GM23338 (cell line): ENCODE measurements at regions not wholly inside any gene's neighbourhood (a gene's known extent, or its start where the extent isn't known, plus 50 kb on each side); places are given as distances from the start of the nearest gene placed in this dataset.
"Not testable (repeated sequence)": the region's sequence is repeated elsewhere in the genome, so short reads cannot be mapped to it uniquely, and the experiment has no call there.

Experiments used
- ATAC-seq: fragments of 200-7000 bp; cut with Tn5 transposase; 3 replicates; pipeline ENCODE4 v1.9.1; 2020
- DNase-seq: peaks from one replicate; pipeline ENCODE4 v3.0.0-alpha.2; 2015; ENCODE audit warnings: low spot score
- H2AFZ ChIP-seq: fragments of 200-600 bp; sonication (generic); 2 replicates; pipeline ENCODE4 v1.8.0; 2016; ENCODE audit warnings: antibody characterized with exemption, mild to moderate bottlenecking, moderate library complexity
- H3F3A ChIP-seq: fragments of 200-600 bp; sonication (generic); replicated peaks from 2 replicates; pipeline ENCODE4 v1.8.0; 2017; ENCODE audit warnings: antibody characterized with exemption, mixed run types, low read depth
- H3K27ac ChIP-seq: fragments of 200-600 bp; sonication (generic); 2 replicates; pipeline ENCODE4 v1.6.1; 2016; ENCODE audit warnings: low read depth
- H3K27me3 ChIP-seq: fragments of 200-600 bp; sonication (generic); 2 replicates; pipeline ENCODE4 v1.8.0; 2016; ENCODE audit warnings: mild to moderate bottlenecking, mixed run types, moderate library complexity; ENCODE audit not compliant: insufficient read depth
- H3K36me3 ChIP-seq: fragments of 200-600 bp; sonication (generic); 2 replicates; pipeline ENCODE4 v1.8.0; 2016; ENCODE audit warnings: mild to moderate bottlenecking; ENCODE audit not compliant: insufficient read depth
- H3K4me1 ChIP-seq: fragments of 200-600 bp; sonication (generic); 2 replicates; pipeline ENCODE4 v1.8.0; 2016; ENCODE audit warnings: mild to moderate bottlenecking, moderate library complexity; ENCODE audit not compliant: insufficient read depth
- H3K4me2 ChIP-seq: fragments of 200-600 bp; sonication (generic); 2 replicates; pipeline ENCODE4 v1.7.1; 2017; ENCODE audit warnings: mixed run types
- H3K4me3 ChIP-seq: fragments of 200-600 bp; sonication (generic); 2 replicates; pipeline ENCODE4 v1.6.1; 2016; ENCODE audit warnings: mixed run types
- H3K79me2 ChIP-seq: fragments of 200-600 bp; sonication (generic); replicated peaks from 2 replicates; pipeline ENCODE4 v1.8.0; 2017; ENCODE audit warnings: mild to moderate bottlenecking; ENCODE audit not compliant: insufficient read depth
- H3K9me2 ChIP-seq: fragments of 200-600 bp; sonication (generic); 2 replicates; pipeline ENCODE4 v1.8.0; 2017; ENCODE audit not compliant: insufficient read depth
- H4K20me1 ChIP-seq: fragments of 200-600 bp; sonication (generic); replicated peaks from 2 replicates; pipeline ENCODE4 v1.8.0; 2017; ENCODE audit warnings: mild to moderate bottlenecking; ENCODE audit not compliant: insufficient read depth
- H3K27ac Mint-ChIP-seq: 2 replicates; pipeline ENCODE4 v1.8.0; 2020; ENCODE audit warnings: inconsistent platforms, mild to moderate bottlenecking, moderate library complexity, mixed read lengths
- H3K27me3 Mint-ChIP-seq: 3 replicates; pipeline ENCODE4 v1.8.0; 2022; ENCODE audit warnings: low read depth, mild to moderate bottlenecking, moderate library complexity, mixed read lengths, inconsistent platforms; ENCODE audit not compliant: insufficient read depth, poor library complexity
- H3K36me3 Mint-ChIP-seq: 3 replicates; pipeline ENCODE4 v1.8.0; 2021; ENCODE audit warnings: low read depth, mild to moderate bottlenecking, inconsistent platforms, moderate library complexity, mixed read lengths
- H3K4me1 Mint-ChIP-seq: 3 replicates; pipeline ENCODE4 v1.8.0; 2020; ENCODE audit warnings: mild to moderate bottlenecking, inconsistent platforms, mixed read lengths
- H3K4me3 Mint-ChIP-seq: 3 replicates; pipeline ENCODE4 v1.8.0; 2021; ENCODE audit warnings: moderate library complexity, mild to moderate bottlenecking, inconsistent platforms, mixed read lengths
- H3K9me3 Mint-ChIP-seq: 3 replicates; pipeline ENCODE4 v1.8.0; 2020; ENCODE audit warnings: moderate library complexity, mild to moderate bottlenecking, inconsistent platforms, mixed read lengths
- CREB1 ChIP-seq: fragments of 250-450 bp; sonication (Bioruptor Pico); IDR thresholded peaks from 2 replicates; pipeline ENCODE4 v1.5.0; 2020; ENCODE audit warnings: low read depth, mild to moderate bottlenecking, moderate library complexity
- EZH2 ChIP-seq: fragments of 200-600 bp; sonication (generic); IDR thresholded peaks from one replicate; pipeline ENCODE4 v1.8.0; 2017; ENCODE audit warnings: antibody characterized with exemption, mild to moderate bottlenecking, low read depth; ENCODE audit not compliant: unreplicated experiment
- EZH2phosphoT487 ChIP-seq: fragments of 200-600 bp; sonication (generic); IDR thresholded peaks from one replicate; pipeline ENCODE4 v1.8.1; 2018; ENCODE audit warnings: antibody characterized with exemption; ENCODE audit not compliant: unreplicated experiment
- JUNB ChIP-seq: IDR thresholded peaks from one replicate; pipeline ENCODE4 v1.6.1; 2016; ENCODE audit warnings: antibody characterized with exemption; ENCODE audit not compliant: unreplicated experiment
- NANOG ChIP-seq: IDR thresholded peaks from 2 replicates; pipeline ENCODE4 v1.6.1; 2016; ENCODE audit warnings: antibody characterized with exemption, borderline replicate concordance
- POLR2AphosphoS5 ChIP-seq: IDR thresholded peaks from 2 replicates; pipeline ENCODE4 v1.6.1; 2016; ENCODE audit warnings: antibody characterized with exemption, low read depth
- REST ChIP-seq: IDR thresholded peaks from one replicate; pipeline ENCODE4 v1.6.1; 2018; ENCODE audit warnings: antibody characterized with exemption; ENCODE audit not compliant: unreplicated experiment
- STAT1 ChIP-seq: IDR thresholded peaks from one replicate; pipeline ENCODE4 v1.6.1; 2016; ENCODE audit warnings: antibody characterized with exemption; ENCODE audit not compliant: unreplicated experiment
- ZNF331 ChIP-seq: fragments of 250-450 bp; sonication (Bioruptor Pico); IDR thresholded peaks from 2 replicates; pipeline ENCODE4 v1.5.0; 2020; ENCODE audit warnings: low read depth, mild to moderate bottlenecking, moderate library complexity
- ZNF462 ChIP-seq: fragments of 250-450 bp; sonication (Bioruptor Pico); IDR thresholded peaks from 2 replicates; pipeline ENCODE4 v1.5.0; 2020; ENCODE audit warnings: mild to moderate bottlenecking, moderate library complexity
- TF ChIP-seq, protein P1 (sequence below): IDR thresholded peaks from 2 replicates; pipeline ENCODE4 v1.6.1; 2016; ENCODE audit warnings: antibody characterized with exemption

GRCh38 chr17:43308999-43309398 is 75.2 kb upstream of the RNU2-1 start:
- Mint-ChIP-seq H3K9me3 (no peaks in the 10 kb centered on the region; the same call in 2 of the 3 replicates), H3K4me1 (no peaks in the 10 kb centered on the region), H3K36me3 (no peaks in the 10 kb centered on the region), H3K27me3 (peaks cover 4% of the 10 kb centered on the region), H3K27ac (no peak overlapping the region), H3K4me3 (no peak overlapping the region)
- Histone ChIP-seq H4K20me1 (no peaks in the 10 kb centered on the region), H3K27ac (peak overlapping the region; percentile 29; the same call in 1 of the 2 replicates), H3K4me3 (no peak overlapping the region), H3K4me1 (no peaks in the 10 kb centered on the region), H2AFZ (no peak overlapping the region), H3K79me2 (no peaks in the 10 kb centered on the region), H3F3A (peaks cover 8% of the 10 kb centered on the region; the same call in 1 of the 2 replicates), H3K9me2 (no peaks in the 10 kb centered on the region), H3K4me2 (no peak overlapping the region), H3K36me3 (no peaks in the 10 kb centered on the region), H3K27me3 (no peaks in the 10 kb centered on the region)
- TF ChIP-seq EZH2 (no peak), EZH2phosphoT487 (no peak), POLR2AphosphoS5 (no peak), ZNF462 (CRISPR knock-in tag) (no peak), NANOG (no peak), JUNB (no peak), STAT1 (no peak), REST (no peak), CREB1 (CRISPR knock-in tag) (no peak), ZNF331 (CRISPR knock-in tag) (no peak)
- TF ChIP-seq, protein P1, sequence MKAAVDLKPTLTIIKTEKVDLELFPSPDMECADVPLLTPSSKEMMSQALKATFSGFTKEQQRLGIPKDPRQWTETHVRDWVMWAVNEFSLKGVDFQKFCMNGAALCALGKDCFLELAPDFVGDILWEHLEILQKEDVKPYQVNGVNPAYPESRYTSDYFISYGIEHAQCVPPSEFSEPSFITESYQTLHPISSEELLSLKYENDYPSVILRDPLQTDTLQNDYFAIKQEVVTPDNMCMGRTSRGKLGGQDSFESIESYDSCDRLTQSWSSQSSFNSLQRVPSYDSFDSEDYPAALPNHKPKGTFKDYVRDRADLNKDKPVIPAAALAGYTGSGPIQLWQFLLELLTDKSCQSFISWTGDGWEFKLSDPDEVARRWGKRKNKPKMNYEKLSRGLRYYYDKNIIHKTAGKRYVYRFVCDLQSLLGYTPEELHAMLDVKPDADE: no peak
- ATAC-seq (no peak), DNase-seq (no peak)

DNA sequence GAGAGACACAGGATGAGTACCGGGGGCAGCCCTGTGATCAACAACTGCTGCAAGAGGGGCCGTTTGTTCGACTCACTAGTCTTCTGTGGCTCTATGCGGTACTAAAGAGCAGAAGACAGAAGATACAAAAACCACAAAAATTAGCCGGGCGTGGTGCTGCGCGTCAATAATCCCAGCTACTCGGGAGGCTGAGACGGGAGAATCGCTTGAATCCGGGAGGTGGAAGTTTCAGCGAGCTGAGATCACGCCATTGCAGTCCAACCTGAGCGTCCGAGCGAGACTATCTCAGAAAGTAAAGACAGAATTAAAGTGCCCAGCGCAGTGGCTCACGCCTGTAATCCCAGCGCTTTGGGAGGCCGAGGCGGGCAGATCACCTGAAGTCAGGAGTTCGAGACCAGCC is 71.0 kb upstream of the RNU2-1 start:
- H3K36me3 ChIP-seq, H3K4me2 ChIP-seq, H4K20me1 ChIP-seq, H3K79me2 ChIP-seq, ATAC-seq, H3K27me3 Mint-ChIP-seq, H3K27me3 ChIP-seq, DNase-seq, H2AFZ ChIP-seq, H3K4me1 Mint-ChIP-seq, H3K9me2 ChIP-seq, H3K4me3 ChIP-seq, H3K27ac ChIP-seq, H3F3A ChIP-seq, H3K4me3 Mint-ChIP-seq, H3K27ac Mint-ChIP-seq, H3K9me3 Mint-ChIP-seq, H3K4me1 ChIP-seq, H3K36me3 Mint-ChIP-seq: not testable (repeated sequence)
